Transverse colon (tissue), 4 donors: ENCODE measurements at regions not wholly inside any gene's neighbourhood (a gene's known extent, or its start where the extent isn't known, plus 50 kb on each side); places are given as distances from the start of the nearest gene placed in this dataset.

Source experiments
- DNase-seq: peaks from one replicate; pipeline ENCODE4 v3.0.0-alpha.2; 2019
- H3K27ac ChIP-seq, 4 donors: fragments of 200-600 bp; sonication (generic); 2 replicates each; pipeline ENCODE4 v1.5.1; 2016 to 2018; ENCODE audit warnings: inconsistent platforms in 4 of 4
- H3K27me3 ChIP-seq: fragments of 200-600 bp; sonication (generic); 2 replicates; pipeline ENCODE4 v1.5.1; 2017; ENCODE audit warnings: inconsistent platforms
- H3K36me3 ChIP-seq, 4 donors: fragments of 200-600 bp; sonication (generic); 2 replicates each; pipeline ENCODE4 v1.5.1; 2017 to 2019; ENCODE audit warnings: inconsistent platforms in 4 of 4
- H3K4me1 ChIP-seq, 4 donors: fragments of 200-600 bp; sonication (generic); 2 replicates each; pipeline ENCODE4 v1.5.1; 2017 to 2020; ENCODE audit warnings: inconsistent platforms in 4 of 4
- H3K4me3 ChIP-seq, 4 donors: fragments of 200-600 bp; sonication (generic); 1 replicate in 1 of 4; 2 replicates in 3 of 4; pipeline versions ENCODE4 v1.5.1 to v1.6.1; 2017 to 2019; ENCODE audit warnings: inconsistent platforms in 4 of 4
- H3K9me3 ChIP-seq, 2 donors: fragments of 200-600 bp; sonication (generic); 2 replicates each; pipeline ENCODE4 v1.5.1; 2017 to 2019; ENCODE audit warnings: inconsistent platforms in 2 of 2
- CTCF ChIP-seq, 5 experiments: fragments of 200-600 bp in 3 of 5; fragments of 450-650 bp in 2 of 5; sonication (generic) in 3 of 5; IDR thresholded peaks; 1 replicate in 2 of 5; 2 replicates in 3 of 5; pipeline ENCODE4 v1.5.1; 2016 to 2017; ENCODE audit warnings: antibody characterized with exemption in 5 of 5, inconsistent platforms in 3 of 5, mild to moderate bottlenecking in 2 of 5, moderate library complexity in 1 of 5
- EP300 ChIP-seq: sonication (generic); formaldehyde crosslinking; IDR thresholded peaks from one replicate; pipeline ENCODE4 v1.6.1; 2017; ENCODE audit warnings: antibody characterized with exemption, low read depth
- POLR2A ChIP-seq: fragments of 450-650 bp; IDR thresholded peaks from one replicate; pipeline ENCODE4 v1.6.1; 2016; ENCODE audit warnings: antibody characterized with exemption, mild to moderate bottlenecking, moderate library complexity
- POLR2AphosphoS5 ChIP-seq, 3 donors: sonication (generic); formaldehyde crosslinking; IDR thresholded peaks; one replicate each; pipeline ENCODE4 v1.6.1; 2016; ENCODE audit warnings: antibody characterized with exemption in 3 of 3
- WGBS, 2 donors: methylation state at CpG; one replicate each; pipeline ENCODE4 v1.1.5; 2018; ENCODE audit warnings: low coverage in 1 of 2; 5-methylcytosine and 5-hydroxymethylcytosine counted together
- in situ Hi-C, 4 donors: fragments of 200-750 bp; cut with MboI; loops; one replicate each; pipeline versions ENCODE4 v1.15.0 to v1.15.1; 2017; ENCODE audit warnings: low sequenced_read_pairs in 3 of 4, low pct_ligation_motif_present in 1 of 4, low pct_unique_long_range_greater_than_20kb in 1 of 4
- intact Hi-C: fragments of 100-400 bp; cut with DNase I; formaldehyde crosslinking; loops from one replicate; pipeline ENCODE4 v1.15.1; 2023; ENCODE audit warnings: low total_unique reads

GRCh38 chr2:6654279-6654678, 211.4 kb downstream of the CMPK2 start:
- no peak overlapping the region for H3K27ac ChIP-seq
- H3K27me3 ChIP-seq: no peaks in the 10 kb centered on the region
- TF ChIP-seq EP300 (no peak), CTCF (IDR thresholded peaks at IDR 0.05) (no peak)
- DNase-seq: no peak
- H3K36me3 ChIP-seq: no peaks in the 10 kb centered on the region
- 37 to 41% methylated on average over 5 of the region's 5 CpGs for WGBS, 2 donors
- H3K4me1 ChIP-seq: no peaks in the 10 kb centered on the region
- no peaks in the 10 kb centered on the region for H3K9me3 ChIP-seq
- H3K4me3 ChIP-seq: no peak overlapping the region
- intact Hi-C loops: no loop called here
- in situ Hi-C loops: no loop called here

- Histone ChIP-seq H3K27ac (no peak overlapping the region), H3K9me3 (no peaks in the 10 kb centered on the region), H3K27me3 (no peaks in the 10 kb centered on the region), H3K4me3 (no peak overlapping the region), H3K36me3 (no peaks in the 10 kb centered on the region), H3K4me1 (no peaks in the 10 kb centered on the region)
- in situ Hi-C loops: no loop called here
- TF ChIP-seq EP300 (no peak), POLR2AphosphoS5 (IDR thresholded peaks at IDR 0.05) (no peak), CTCF (IDR thresholded peaks at IDR 0.05) (no peak), POLR2A (no peak)
- intact Hi-C loops: no loop called here
- 52 to 68% methylated on average over 4 of the region's 4 CpGs for WGBS, 2 donors
- DNase-seq: no peak
Measured at GRCh38 chr2:6656633-6657032, 209.1 kb downstream of the CMPK2 start.

GRCh38 chr2:6657136-6657535, 208.6 kb downstream of the CMPK2 start:
- DNase-seq: no peak
- H3K27me3 ChIP-seq: no peaks in the 10 kb centered on the region
- intact Hi-C loops: no loop called here
- no peaks in the 10 kb centered on the region for H3K36me3 ChIP-seq
- H3K4me3 ChIP-seq: no peak overlapping the region
- in situ Hi-C loops: no loop called here
- H3K4me1 ChIP-seq: no peaks in the 10 kb centered on the region
- H3K9me3 ChIP-seq: no peaks in the 10 kb centered on the region
- 52 to 70% methylated on average over 2 to 5 of the region's 5 CpGs for WGBS, 2 donors
- TF ChIP-seq CTCF (IDR thresholded peaks at IDR 0.05) (no peak), EP300 (no peak), POLR2A (no peak), POLR2AphosphoS5 (IDR thresholded peaks at IDR 0.05) (no peak)
- H3K27ac ChIP-seq: no peak overlapping the region

- DNase-seq: no peak
- no peak overlapping the region for H3K27ac ChIP-seq
- H3K36me3 ChIP-seq: no peaks in the 10 kb centered on the region
- H3K9me3 ChIP-seq: no peaks in the 10 kb centered on the region
- in situ Hi-C loops: no loop called here
- TF ChIP-seq POLR2AphosphoS5 (IDR thresholded peaks at IDR 0.05) (no peak), POLR2A (no peak), EP300 (no peak), CTCF (IDR thresholded peaks at IDR 0.05) (no peak)
- intact Hi-C loops: no loop called here
- no peaks in the 10 kb centered on the region for H3K4me1 ChIP-seq
- 59 to 71% methylated on average over 3 to 5 of the region's 5 CpGs for WGBS, 2 donors
- no peaks in the 10 kb centered on the region for H3K27me3 ChIP-seq
- no peak overlapping the region for H3K4me3 ChIP-seq
Measured at GRCh38 chr2:6657855-6658254, 207.9 kb downstream of the CMPK2 start.
